GM19351 (cell line): ENCODE measurements at regions not wholly inside any gene's neighbourhood (a gene's known extent, or its start where the extent isn't known, plus 50 kb on each side); places are given as distances from the start of the nearest gene placed in this dataset.

Source experiments
- ATAC-seq: cut with Tn5 transposase; IDR thresholded peaks from one replicate; pipeline ENCODE4 v1.9.1; 2021; ENCODE audit warnings: mild to moderate bottlenecking, moderate library complexity; ENCODE audit not compliant: unreplicated experiment

DNA sequence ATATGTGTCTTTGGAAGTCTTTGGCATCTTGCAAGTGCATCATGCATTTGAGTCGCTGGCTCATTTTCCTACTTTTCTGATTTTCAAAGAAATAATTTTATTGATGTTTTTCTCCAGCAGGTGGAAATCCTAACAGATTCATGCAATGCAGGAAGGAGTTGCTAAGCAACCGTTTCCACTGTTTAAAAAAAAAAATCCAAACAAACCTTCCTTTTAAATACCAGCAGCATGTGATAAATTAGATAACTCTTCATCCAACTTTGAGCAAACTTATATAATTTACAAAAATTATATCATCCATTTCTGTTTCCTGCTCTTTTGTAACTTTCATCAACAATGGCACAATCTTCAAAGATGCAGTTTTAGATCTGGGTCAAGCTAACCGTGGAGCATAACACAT is 364.1 kb downstream of the MFSD1 start:
- no peak for ATAC-seq

DNA sequence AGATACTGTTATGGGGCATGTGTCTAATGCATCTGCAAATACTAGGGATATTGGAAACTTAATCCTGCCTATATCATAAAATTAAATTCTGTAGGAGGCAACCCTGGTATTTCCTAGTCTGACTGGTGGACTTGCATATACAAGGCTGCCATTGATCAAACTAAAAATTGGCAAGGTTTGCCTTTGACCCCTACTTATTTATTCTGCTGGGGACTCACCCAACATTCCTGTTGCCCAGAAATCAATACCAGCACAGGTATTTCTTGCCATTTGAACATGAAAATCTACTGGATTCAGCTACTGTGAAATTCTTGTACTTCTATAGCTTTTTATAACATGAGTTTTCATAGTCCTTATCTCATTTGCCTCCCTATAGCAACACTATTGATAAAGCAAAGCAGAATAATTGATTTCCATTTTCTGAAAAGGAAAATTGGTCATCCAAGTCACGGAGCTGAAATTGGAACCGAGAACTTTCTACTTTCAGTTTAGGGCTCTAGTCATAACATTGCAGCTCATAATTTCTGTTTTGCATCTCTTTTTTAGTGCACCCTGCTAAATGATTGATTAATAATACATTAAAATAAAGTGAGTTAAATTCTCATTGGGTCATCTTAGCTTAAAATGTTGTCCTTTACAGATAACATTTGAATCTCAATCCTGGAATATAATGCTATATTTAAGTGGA is 365.2 kb downstream of the MFSD1 start:
- no peak for ATAC-seq

DNA sequence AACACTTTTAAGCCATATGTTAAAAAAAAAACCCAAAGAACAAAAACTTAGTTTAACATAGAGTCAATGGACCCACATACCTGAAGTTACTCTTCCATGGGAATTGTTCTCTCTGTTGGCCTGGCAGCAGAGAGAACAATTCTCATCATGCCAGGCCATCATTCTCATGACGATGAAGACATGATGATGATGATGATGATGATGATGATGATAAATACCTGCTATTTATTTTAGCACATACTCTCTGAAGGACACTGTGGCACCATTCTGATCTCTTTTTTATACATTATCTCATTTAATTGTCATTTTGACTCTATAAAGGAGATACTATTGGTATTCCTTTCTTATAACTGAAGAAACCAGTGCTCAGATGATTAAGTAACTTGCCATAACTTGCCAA is 366.9 kb downstream of the MFSD1 start:
- no peak for ATAC-seq

DNA sequence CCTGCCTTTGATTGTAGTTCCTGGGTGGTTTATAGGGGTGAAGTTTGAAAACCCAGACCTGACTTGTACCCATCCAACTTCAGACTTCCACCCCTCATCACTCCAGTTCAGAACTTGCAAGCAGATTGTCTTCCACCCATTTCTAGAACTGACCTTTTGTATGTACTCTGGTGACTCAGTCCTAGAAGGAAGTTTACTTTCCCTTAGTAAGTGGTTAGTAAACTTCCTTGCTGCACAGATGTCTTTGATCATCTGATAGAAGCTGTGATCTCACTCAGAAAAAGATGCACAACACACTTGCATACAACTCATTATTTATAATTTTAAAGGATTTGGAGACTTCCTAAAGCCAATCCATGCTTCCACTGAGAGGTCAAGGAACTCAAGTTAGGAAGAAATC is 368.0 kb downstream of the MFSD1 start:
- ATAC-seq = peak; percentile 64

DNA sequence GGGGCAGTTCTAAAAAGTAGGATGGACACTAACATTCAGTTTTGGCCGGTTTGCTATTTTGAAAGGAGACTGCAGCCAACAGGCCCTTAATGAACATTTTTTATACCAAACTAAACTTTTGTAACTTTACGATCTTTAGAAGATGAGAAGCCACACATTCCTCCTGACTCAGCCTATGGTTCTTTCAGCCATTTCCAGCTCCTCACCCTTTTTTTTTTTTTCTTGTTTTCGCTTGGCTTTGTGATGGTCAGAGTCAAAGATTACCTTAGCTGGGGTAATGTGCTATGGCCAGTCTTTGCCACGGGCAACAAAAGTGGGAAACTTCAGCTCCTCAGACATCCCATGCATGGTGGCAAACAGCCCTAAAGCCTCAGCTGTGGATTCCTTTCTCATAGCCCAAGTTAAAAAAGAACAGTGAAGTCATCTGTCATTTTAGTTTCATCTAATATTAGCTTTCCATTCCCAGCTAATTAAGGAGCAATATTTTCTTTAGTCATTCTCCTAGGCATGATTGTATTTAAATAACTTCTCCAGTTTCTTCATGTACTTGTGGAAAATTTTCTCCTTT is 368.7 kb downstream of the MFSD1 start:
- no peak for ATAC-seq

DNA sequence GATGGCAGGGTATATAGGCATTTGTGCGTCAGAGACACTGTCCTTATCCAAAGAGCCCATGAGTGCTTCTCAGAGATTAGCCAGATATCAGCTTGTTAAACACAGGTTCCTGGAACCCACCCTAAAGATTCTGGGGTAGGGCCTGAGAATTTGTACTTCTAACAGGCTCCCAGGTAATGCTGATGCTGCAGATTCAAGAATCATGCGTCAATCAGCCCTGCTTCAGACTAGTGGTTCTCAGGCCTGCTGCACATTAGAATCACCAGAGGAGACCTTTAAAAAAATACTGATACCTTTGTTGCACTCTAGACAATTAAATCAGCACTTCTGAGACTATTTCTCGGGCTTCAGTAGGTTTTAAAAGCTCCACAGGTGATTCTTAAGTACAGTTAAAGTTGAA is 369.5 kb downstream of the MFSD1 start:
- ATAC-seq = no peak

DNA sequence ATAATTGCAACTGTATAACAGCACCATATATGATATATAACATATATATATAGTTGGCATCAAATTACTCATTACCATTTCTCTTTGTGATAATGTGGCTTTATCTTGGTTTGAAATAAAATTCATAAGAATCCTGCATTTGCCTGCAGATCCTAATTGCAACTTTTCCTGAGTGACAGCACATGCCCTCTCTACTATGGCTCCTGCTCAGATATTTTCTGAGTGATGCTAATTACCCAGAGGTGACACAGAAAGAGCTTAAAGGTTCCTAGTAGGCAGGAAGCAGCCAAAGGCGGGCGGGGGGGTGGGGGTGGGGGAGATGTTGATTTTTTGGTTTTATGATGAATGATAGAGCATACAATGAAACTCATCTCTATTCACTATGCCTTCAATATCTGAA is 370.6 kb downstream of the MFSD1 start:
- ATAC-seq = no peak

DNA sequence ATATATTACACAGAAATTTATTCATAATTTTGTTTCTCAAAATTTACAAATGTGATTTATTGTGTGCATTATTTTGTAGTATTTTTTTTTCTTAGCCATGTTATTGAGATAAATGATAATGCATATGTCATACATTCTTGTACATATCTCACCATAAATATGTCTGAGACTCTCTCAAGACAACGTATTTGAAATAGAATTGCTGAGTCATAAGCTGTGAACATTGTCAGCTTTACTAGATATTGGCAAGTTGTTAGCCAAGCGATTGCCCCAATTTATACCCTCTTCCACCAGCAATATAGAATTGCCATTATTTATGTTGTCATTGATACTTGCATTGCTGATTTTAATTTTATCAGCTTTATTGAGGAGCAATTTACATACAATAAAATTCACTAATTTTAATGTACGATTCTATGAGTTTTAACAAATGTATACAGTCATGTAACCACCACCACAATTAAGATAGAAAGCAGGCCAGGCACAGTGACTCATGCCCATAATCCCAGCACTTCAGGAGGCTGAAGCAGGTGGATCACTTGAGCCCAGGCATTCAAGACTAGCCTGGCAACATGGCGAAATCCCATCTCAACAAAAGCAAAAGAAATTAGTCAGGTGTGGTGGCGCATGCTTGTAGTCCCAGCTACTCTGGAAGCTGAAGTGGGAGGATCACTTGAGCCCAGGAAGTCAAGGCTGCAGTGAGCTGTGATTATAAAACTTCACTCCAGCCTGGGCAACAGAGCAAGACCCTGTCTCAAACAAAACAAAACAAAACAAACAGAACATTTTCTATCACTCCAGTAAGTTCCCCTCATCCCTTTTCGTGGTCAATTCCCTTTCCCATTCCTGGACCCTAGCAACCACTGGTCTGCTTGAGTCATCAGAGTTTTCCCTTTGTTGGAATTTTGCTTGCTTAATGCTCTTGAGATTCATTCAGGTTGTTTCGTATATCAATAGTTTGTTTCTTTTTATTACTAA is 373.1 kb downstream of the MFSD1 start:
- ATAC-seq = no peak

DNA sequence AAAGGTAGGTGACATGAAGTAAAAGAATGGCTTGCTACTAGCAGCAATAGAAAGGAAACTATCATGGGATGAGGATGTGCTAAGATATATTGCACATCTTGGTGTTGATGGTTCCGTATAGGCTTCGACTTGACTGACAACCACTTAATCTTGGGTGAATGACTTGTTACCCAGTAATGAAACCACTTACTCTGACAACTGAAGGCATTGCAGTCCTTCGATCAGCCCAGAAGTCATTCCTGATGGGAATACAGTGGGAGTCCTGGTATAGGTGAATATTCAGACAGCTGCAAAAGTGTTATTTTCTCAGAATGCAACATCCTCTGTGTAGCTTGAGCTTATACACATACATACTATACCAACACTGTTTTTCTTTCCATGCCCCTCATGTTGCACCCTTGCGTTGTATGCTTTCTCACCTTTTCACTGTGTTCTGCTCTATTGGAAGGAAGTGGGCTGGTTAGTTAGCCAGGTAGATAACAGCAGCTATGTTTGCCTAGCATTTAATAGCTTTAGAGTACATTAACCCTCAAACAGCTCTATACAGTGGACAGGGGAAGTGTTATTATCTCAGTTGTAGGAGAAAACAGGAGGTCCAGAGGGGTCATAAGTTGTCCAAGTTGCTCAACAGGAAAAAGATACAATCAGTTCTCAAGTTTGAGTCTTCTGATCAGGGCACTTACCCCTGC is 376.5 kb downstream of the MFSD1 start:
- ATAC-seq = no peak

DNA sequence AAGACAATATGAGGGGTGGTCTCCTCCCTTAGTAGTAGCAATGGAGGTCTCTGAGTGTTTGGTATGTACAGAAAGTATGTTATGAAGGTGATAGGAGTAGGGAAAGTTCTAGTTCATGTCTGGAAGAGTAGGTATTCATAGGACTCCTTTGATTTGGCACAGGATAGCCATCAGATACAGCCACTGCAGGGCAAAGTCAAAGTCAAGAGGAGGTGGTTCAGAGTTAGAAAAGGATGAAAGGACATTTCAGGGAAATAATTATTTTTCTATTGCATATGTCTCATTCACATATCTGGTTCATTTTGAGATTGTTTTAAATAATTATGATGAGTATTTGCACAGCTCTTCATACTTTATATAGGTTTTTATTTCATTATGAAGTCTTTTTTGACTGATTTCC is 381.1 kb downstream of the MFSD1 start:
- no peak for ATAC-seq

DNA sequence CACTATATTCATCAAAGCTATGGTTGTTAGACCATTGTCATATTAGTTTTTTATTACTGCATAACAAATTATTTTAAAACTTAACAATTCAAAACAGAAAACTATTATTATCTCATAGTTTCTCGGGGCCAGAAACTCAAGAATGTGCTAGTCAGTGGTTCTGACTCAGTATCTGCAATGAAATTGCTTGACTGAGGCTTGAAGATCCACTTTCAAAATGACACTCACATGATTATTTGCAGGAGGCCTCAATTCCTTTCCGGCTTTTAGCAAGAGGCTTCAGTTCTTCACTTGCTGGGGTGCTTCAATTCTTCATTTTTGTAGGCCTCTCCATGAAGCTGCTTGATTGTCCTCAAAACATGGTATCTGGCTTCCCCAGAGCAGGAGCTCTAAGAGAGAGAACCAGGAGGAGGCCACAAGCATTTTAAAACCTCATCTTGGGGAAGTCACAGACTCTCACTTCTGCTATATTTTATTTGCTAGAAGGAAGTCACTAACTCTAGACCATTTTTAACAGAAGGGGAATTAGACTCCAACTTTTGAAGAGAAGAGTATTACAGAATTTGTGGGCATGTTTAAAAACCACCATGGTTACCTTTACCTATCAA is 383.7 kb downstream of the MFSD1 start:
- ATAC-seq = peak; percentile 66

DNA sequence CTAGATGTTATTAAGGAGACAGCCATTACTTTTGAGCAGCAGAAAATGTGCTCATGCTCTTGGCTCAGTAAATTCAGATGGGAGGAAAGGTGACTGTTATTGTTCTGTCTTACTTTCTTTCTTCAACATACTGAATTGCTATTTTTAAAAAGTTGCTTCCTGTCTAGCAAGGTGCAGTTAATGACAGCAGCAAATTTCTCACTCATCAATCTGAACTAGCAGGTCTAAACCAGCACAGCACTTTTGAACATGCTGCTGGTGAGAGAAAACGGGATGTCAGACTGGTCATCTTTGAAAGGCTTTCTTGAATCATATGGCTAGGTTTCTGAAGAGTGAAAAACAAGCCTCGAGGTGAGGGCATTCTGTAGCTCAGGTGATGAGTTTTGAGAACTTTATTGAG is 384.7 kb downstream of the MFSD1 start:
- peak; percentile 56 for ATAC-seq

DNA sequence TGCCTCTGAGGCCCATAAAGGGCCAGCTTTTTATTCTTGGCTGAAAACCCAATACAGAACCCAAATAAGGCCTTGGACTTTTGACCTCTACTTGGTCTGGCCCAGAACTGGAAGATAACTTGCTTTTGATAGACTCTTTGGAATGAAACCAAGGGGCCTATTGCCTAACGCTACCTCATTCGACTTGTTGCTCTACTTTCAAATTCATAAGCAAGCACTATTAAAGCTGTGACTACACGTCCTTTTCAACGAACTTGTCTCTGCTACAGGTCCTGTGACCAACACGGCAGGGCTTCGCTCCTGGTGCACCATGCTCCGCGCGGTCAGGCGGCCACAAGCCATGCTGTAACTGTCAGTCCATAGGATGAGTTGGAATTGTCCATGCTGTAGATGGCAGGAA is 385.4 kb downstream of the MFSD1 start:
- ATAC-seq = no peak

DNA sequence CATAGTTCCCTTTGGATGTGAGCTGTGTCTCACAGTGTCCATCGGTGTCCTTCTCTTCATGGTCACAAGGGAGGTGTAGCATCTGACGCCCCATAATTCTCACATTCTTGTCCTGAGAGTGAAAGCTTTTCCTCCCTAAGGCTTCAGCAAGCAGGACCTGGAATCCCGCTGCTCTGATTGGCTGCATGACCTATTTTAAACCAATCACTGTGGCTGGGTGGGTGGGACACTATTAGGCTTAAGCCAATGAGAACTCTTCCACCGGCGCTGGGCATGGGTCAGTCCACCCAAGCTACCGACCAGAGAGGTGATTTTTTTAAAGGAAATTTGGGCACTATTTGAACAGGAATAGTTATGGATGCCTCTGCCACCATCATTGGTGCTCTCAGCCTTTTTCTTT is 385.9 kb downstream of the MFSD1 start:
- ATAC-seq = no peak

DNA sequence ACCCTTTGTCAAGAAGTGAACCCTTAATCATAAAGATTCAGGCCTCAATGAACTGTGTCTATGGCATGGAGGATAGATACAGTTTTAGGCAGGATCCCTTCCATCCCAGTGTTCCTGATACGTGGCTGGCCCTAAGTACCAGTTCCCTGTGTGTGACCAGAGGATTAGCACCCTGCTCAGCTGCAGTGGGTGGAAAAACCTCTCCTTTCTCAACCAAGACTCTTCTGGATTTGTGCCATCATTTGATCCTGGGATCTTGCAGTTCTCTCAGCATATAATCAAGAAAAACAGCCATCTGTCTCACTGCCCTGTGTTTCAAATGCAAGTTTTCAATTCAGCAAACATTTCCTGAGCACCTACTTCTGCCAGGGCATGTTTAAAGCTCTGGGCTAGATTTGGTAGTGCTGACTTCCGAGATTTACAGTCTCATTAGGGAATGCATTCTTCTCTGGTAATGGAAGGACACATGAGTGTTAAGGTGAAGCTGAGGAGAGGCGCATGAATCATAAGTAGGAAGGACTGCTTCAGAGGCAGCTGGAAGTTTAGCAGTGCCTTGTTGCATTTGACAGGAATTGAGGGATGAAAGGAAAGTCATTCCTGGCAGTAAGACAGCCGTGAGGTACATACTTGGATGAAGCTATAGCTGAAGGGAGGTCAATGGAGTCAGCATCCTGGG is 388.3 kb downstream of the MFSD1 start:
- no peak for ATAC-seq

DNA sequence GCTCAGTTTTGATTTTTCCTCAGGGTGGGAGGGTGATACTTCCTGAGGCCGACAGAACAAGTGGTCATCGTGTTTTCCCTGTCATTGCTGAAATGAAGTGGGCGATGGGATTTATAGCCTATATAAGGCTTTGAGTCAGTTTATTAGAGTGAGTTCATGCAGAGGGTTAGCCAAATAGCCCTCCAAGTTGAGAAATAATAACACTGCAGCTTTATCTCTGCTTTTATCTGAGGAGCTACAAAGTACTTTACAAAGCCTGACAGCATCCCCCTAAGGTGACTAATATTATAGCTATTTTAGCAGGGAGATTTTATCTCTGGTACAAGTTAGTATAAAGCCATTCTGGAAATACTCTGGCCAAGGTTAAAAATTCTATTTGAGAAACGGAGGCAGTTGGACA is 389.6 kb downstream of the MFSD1 start:
- ATAC-seq = no peak

DNA sequence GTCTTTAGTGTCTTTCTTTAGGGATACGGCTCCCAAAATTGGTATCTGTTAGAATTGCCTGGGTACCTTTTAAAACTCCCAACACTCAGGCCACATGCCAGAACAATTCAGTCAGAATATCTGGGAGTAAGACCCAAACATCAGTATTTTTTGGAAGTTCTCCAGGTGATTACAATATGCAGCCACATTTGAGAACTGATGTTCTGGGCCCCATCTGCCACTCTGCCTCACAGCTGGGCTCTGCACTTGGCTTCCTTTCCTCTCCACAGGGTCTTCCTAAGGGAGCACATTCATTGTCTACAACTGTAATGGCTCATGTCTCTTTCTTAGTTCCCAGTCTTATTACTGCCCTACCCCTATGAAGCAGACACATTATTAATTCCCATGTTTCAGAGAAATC is 394.5 kb downstream of the MFSD1 start:
- ATAC-seq = no peak

DNA sequence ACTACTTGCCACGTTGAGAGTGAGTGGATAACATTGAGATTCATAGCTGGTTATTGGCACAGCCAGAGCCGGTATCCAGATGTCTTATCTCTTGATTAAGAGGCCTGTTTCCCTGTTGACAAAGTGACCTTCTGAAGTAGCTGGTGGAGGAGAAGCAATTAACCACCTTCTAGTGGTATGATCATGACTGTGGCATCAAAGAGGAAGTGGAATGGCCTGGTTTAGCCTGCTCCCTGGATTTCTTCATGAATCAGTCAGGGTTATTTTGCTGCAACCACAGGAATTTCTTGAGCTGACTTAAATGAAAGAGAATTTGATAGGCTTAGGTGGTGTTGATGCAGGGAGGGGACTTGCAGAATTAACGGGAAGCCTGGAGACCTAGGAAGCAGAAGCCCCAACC is 398.3 kb downstream of the MFSD1 start:
- ATAC-seq = no peak

DNA sequence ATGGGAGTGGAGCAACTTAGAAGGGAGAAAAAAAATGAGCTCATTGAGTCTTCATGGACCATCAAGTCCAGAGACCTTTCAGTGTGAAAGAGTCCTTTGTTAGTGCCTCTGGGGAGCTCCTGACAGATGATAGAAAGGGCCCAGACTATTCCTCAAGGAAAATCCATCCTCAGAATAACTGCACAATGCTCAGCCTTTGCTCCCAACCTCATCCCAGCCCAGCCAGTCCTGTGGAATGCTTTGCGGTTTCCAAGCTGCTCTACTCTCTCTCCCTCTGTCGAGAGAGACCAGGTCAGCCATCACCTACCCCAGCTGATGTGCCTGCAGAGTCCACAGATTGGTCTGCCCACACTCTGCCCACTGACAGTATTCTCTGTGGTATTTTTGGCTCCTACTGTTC is 406.2 kb downstream of the MFSD1 start:
- ATAC-seq = no peak

DNA sequence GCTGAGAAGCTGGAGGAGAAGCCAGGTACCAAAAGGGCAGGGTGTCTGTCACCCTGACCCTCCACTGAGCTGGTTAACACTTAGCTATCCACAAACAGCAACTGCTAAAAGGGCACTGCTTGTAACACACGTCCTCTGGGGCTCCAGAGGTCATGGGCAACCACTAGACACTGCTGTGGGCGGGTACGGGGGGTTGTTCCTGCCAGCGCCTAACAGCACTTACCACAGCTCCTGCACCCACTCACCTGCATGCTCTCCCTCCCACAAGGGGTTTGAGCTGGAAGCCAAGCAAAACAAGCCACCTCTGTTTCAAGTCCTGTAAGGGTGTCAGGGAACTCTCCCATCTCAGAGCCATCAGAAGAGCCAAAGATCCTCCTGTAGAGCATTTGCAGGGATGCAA is 407.6 kb downstream of the MFSD1 start:
- no peak for ATAC-seq
